VCaP (cell line): ENCODE measurements at regions not wholly inside any gene's neighbourhood (a gene's known extent, or its start where the extent isn't known, plus 50 kb on each side); places are given as distances from the start of the nearest gene placed in this dataset.

Experiments
- H3K27ac ChIP-seq: fragments of 450-650 bp; 2 replicates; pipeline ENCODE4 v1.5.1; 2017
- CTCF ChIP-seq: fragments of 450-650 bp; conservative IDR thresholded peaks from 2 replicates; pipeline ENCODE4 v1.5.1; 2017; ENCODE audit warnings: mild to moderate bottlenecking, moderate library complexity

- H3K27ac ChIP-seq, result no peak overlapping the region
- TF ChIP-seq CTCF, result no peak
Measured at GRCh38 chr12:41627476-41627875, 439.4 kb downstream of the PDZRN4 start.

GRCh38 chr12:41624571-41624970 lies 436.5 kb downstream of the PDZRN4 start:
- H3K27ac ChIP-seq, result no peak overlapping the region
- no peak for TF ChIP-seq CTCF
